Trophoblast cell (in vitro differentiated cells and primary cell): ENCODE measurements at regions not wholly inside any gene's neighbourhood (a gene's known extent, or its start where the extent isn't known, plus 50 kb on each side); places are given as distances from the start of the nearest gene placed in this dataset.

Experiments used
- DNase-seq, 2 donors: peaks; one replicate each; pipeline ENCODE4 v3.0.0-alpha.2; 2016
- H2AFZ ChIP-seq: 2 replicates; pipeline ENCODE4 v1.6.1; 2013; ENCODE audit warnings: low read length, moderate library complexity, mild to moderate bottlenecking; ENCODE audit not compliant: insufficient read depth, poor library complexity
- H2AK5ac ChIP-seq: 2 replicates; pipeline ENCODE4 v1.6.1; 2013; ENCODE audit warnings: mild to moderate bottlenecking, low read length
- H2BK120ac ChIP-seq: 2 replicates; pipeline ENCODE4 v1.6.1; 2013; ENCODE audit warnings: low read length, mild to moderate bottlenecking, moderate library complexity; ENCODE audit not compliant: insufficient read depth, poor library complexity
- H2BK12ac ChIP-seq: 2 replicates; pipeline ENCODE4 v1.6.1; 2013; ENCODE audit warnings: mild to moderate bottlenecking, low read length, moderate library complexity
- H2BK5ac ChIP-seq: 2 replicates; pipeline ENCODE4 v1.6.1; 2013; ENCODE audit warnings: low read length, low read depth, moderate library complexity, mild to moderate bottlenecking; ENCODE audit not compliant: poor library complexity
- H3K14ac ChIP-seq: 2 replicates; pipeline ENCODE4 v1.6.1; 2013; ENCODE audit warnings: mild to moderate bottlenecking, low read length
- H3K18ac ChIP-seq: 2 replicates; pipeline ENCODE4 v1.6.1; 2013; ENCODE audit warnings: mild to moderate bottlenecking, low read length
- H3K23ac ChIP-seq: 2 replicates; pipeline ENCODE4 v1.6.1; 2013; ENCODE audit warnings: low read length
- H3K27ac ChIP-seq: 2 replicates; pipeline ENCODE4 v1.5.1; 2013; ENCODE audit warnings: low read depth, mild to moderate bottlenecking, inconsistent platforms, low read length, moderate library complexity
- H3K27me3 ChIP-seq: 2 replicates; pipeline ENCODE4 v1.6.1; 2013; ENCODE audit warnings: inconsistent platforms, mild to moderate bottlenecking, low read length, moderate library complexity; ENCODE audit not compliant: insufficient read depth
- H3K36me3 ChIP-seq, 2 experiments: 1 replicate in 1 of 2; 2 replicates in 1 of 2; pipeline ENCODE4 v1.6.1; 2013; ENCODE audit warnings: low read length in 2 of 2, mild to moderate bottlenecking in 2 of 2, moderate library complexity in 1 of 2; ENCODE audit not compliant: insufficient read depth in 2 of 2, control insufficient read depth in 1 of 2
- H3K4ac ChIP-seq: 2 replicates; pipeline ENCODE4 v1.6.1; 2013; ENCODE audit warnings: low read depth, mild to moderate bottlenecking, low read length, moderate library complexity
- H3K4me1 ChIP-seq, 2 experiments: 1 replicate in 1 of 2; 2 replicates in 1 of 2; pipeline ENCODE4 v1.6.1; 2013; ENCODE audit warnings: low read length in 2 of 2, mild to moderate bottlenecking in 2 of 2, moderate library complexity in 1 of 2; ENCODE audit not compliant: insufficient read depth in 2 of 2, control insufficient read depth in 1 of 2
- H3K4me2 ChIP-seq: 2 replicates; pipeline ENCODE4 v1.6.1; 2013; ENCODE audit warnings: inconsistent platforms, mild to moderate bottlenecking, low read length, moderate library complexity
- H3K4me3 ChIP-seq: 2 replicates; pipeline ENCODE4 v1.5.1; 2013; ENCODE audit warnings: mild to moderate bottlenecking, low read depth, low read length, inconsistent platforms
- H3K79me1 ChIP-seq: one replicate; pipeline ENCODE4 v1.6.1; 2013; ENCODE audit warnings: low read length
- H3K79me2 ChIP-seq: 2 replicates; pipeline ENCODE4 v1.6.1; 2013; ENCODE audit warnings: low read length, mild to moderate bottlenecking; ENCODE audit not compliant: control insufficient read depth, insufficient read depth, poor library complexity
- H3K9ac ChIP-seq: 2 replicates; pipeline ENCODE4 v1.6.1; 2013; ENCODE audit warnings: mild to moderate bottlenecking, low read length
- H3K9me3 ChIP-seq: 2 replicates; pipeline ENCODE4 v1.6.1; 2013; ENCODE audit warnings: low read depth, mild to moderate bottlenecking, control low read depth, inconsistent platforms, low read length; ENCODE audit not compliant: insufficient read depth
- H4K12ac ChIP-seq: 2 replicates; pipeline ENCODE4 v1.6.1; 2013; ENCODE audit warnings: low read depth, mild to moderate bottlenecking, low read length, moderate library complexity
- H4K8ac ChIP-seq: 2 replicates; pipeline ENCODE4 v1.6.1; 2013; ENCODE audit warnings: low read depth, mild to moderate bottlenecking, low read length, moderate library complexity
- H4K91ac ChIP-seq: one replicate; pipeline ENCODE4 v1.6.1; 2013; ENCODE audit warnings: low read depth, mild to moderate bottlenecking, low read length, moderate library complexity
- WGBS: extraction: QIAGEN DNeasy Blood & Tissue Kit; methylation state at CpG from one replicate; pipeline ENCODE4 v1.1.7; 2013; ENCODE audit warnings: missing lambda C conversion rate; ENCODE audit not compliant: insufficient read length, insufficient coverage; ENCODE audit errors: extremely low coverage; 5-methylcytosine and 5-hydroxymethylcytosine counted together

GRCh38 chr7:25897261-25897782, 254.7 kb upstream of the NFE2L3 start:
- H2BK5ac ChIP-seq = no peak overlapping the region
- H3K9ac ChIP-seq = no peak overlapping the region
- peaks cover 4 to 9% of the 10 kb centered on the region in 2 experiments for H3K4me1 ChIP-seq
- no peak overlapping the region for H3K27ac ChIP-seq
- H3K4me3 ChIP-seq = no peak overlapping the region
- H3K18ac ChIP-seq = no peak overlapping the region
- H4K12ac ChIP-seq = no peak overlapping the region
- H3K36me3 ChIP-seq = no peaks in the 10 kb centered on the region
- H4K8ac ChIP-seq = no peak overlapping the region
- no peak overlapping the region for H3K14ac ChIP-seq
- H3K4me2 ChIP-seq = no peak overlapping the region
- H3K23ac ChIP-seq = no peak overlapping the region
- WGBS = no CpG with 5 or more reads among the region's 8 CpGs
- H2BK120ac ChIP-seq = no peak overlapping the region
- no peaks in the 10 kb centered on the region for H3K79me1 ChIP-seq
- no peak overlapping the region for H4K91ac ChIP-seq
- H3K4ac ChIP-seq = no peak overlapping the region
- no peaks in the 10 kb centered on the region for H3K27me3 ChIP-seq
- no peak overlapping the region for H2BK12ac ChIP-seq
- no peaks in the 10 kb centered on the region for H3K9me3 ChIP-seq
- no peak overlapping the region for H2AFZ ChIP-seq
- H2AK5ac ChIP-seq = no peak overlapping the region
- DNase-seq = no peak
- no peaks in the 10 kb centered on the region for H3K79me2 ChIP-seq

GRCh38 chr7:25900245-25900644, 251.8 kb upstream of the NFE2L3 start:
- no peak overlapping the region for H3K4me3 ChIP-seq
- no peak overlapping the region for H2AFZ ChIP-seq
- WGBS = no CpG with 5 or more reads among the region's 3 CpGs
- H3K36me3 ChIP-seq = no peaks in the 10 kb centered on the region
- H3K9ac ChIP-seq = no peak overlapping the region
- H3K27ac ChIP-seq = no peak overlapping the region
- no peak overlapping the region for H3K14ac ChIP-seq
- no peaks in the 10 kb centered on the region for H3K79me2 ChIP-seq
- no peaks in the 10 kb centered on the region for H3K79me1 ChIP-seq
- H3K9me3 ChIP-seq = no peaks in the 10 kb centered on the region
- H3K18ac ChIP-seq = no peak overlapping the region
- no peak overlapping the region for H3K4me2 ChIP-seq
- H3K27me3 ChIP-seq = no peaks in the 10 kb centered on the region
- H2BK12ac ChIP-seq = no peak overlapping the region
- no peak overlapping the region for H3K23ac ChIP-seq
- H3K4ac ChIP-seq = no peak overlapping the region
- no peak overlapping the region for H2AK5ac ChIP-seq
- no peak overlapping the region for H4K8ac ChIP-seq
- no peak overlapping the region for H4K12ac ChIP-seq
- no peak overlapping the region for H2BK120ac ChIP-seq
- H3K4me1 ChIP-seq = peaks cover 3 to 4% of the 10 kb centered on the region in 2 experiments
- no peak overlapping the region for H2BK5ac ChIP-seq
- no peak for DNase-seq
- no peak overlapping the region for H4K91ac ChIP-seq

GRCh38 chr7:25900877-25901276, 251.1 kb upstream of the NFE2L3 start:
- no peaks in the 10 kb centered on the region for H3K36me3 ChIP-seq
- no peak overlapping the region for H4K12ac ChIP-seq
- H4K91ac ChIP-seq = no peak overlapping the region
- H3K27ac ChIP-seq = no peak overlapping the region
- H2AK5ac ChIP-seq = no peak overlapping the region
- H3K14ac ChIP-seq = no peak overlapping the region
- H2BK120ac ChIP-seq = no peak overlapping the region
- DNase-seq = no peak
- H2BK12ac ChIP-seq = no peak overlapping the region
- H2AFZ ChIP-seq = no peak overlapping the region
- H3K4me1 ChIP-seq = no peaks in the 10 kb centered on the region
- peak overlapping the region; percentile 40 for H3K9ac ChIP-seq
- H3K4ac ChIP-seq = no peak overlapping the region
- no peak overlapping the region for H2BK5ac ChIP-seq
- H4K8ac ChIP-seq = no peak overlapping the region
- no peaks in the 10 kb centered on the region for H3K79me1 ChIP-seq
- H3K27me3 ChIP-seq = no peaks in the 10 kb centered on the region
- H3K79me2 ChIP-seq = no peaks in the 10 kb centered on the region
- H3K4me2 ChIP-seq = no peak overlapping the region
- no peaks in the 10 kb centered on the region for H3K9me3 ChIP-seq
- no peak overlapping the region for H3K23ac ChIP-seq
- WGBS = no CpG with 5 or more reads among the region's 3 CpGs
- H3K18ac ChIP-seq = no peak overlapping the region
- no peak overlapping the region for H3K4me3 ChIP-seq

- Histone ChIP-seq H3K27ac (no peak overlapping the region), H3K9ac (no peak overlapping the region), H3K4ac (no peak overlapping the region), H4K91ac (no peak overlapping the region), H2BK5ac (no peak overlapping the region), H3K79me2 (no peaks in the 10 kb centered on the region), H3K9me3 (no peaks in the 10 kb centered on the region), H2BK120ac (no peak overlapping the region), H2AK5ac (no peak overlapping the region), H3K4me1 (no peaks in the 10 kb centered on the region), H3K14ac (no peak overlapping the region), H3K23ac (no peak overlapping the region), H3K4me3 (no peak overlapping the region), H3K4me2 (no peak overlapping the region), H2BK12ac (no peak overlapping the region), H3K79me1 (no peaks in the 10 kb centered on the region), H2AFZ (no peak overlapping the region), H3K27me3 (no peaks in the 10 kb centered on the region), H4K12ac (no peak overlapping the region), H3K18ac (no peak overlapping the region), H3K36me3 (no peaks in the 10 kb centered on the region), H4K8ac (no peak overlapping the region)
- no peak for DNase-seq
- no CpG with 5 or more reads among the region's 1 CpG for WGBS
Observed at GRCh38 chr7:25901658-25902057, 250.3 kb upstream of the NFE2L3 start.
